ENCODE measurements at regions not wholly inside any gene's neighbourhood (a gene's known extent, or its start where the extent isn't known, plus 50 kb on each side); places are given as distances from the start of the nearest gene placed in this dataset.

- TF ChIP-seq CTCF (IDR thresholded peaks at IDR 0.05) (no peak), POLR2A (IDR thresholded peaks at IDR 0.05) (no peak)
Observed at GRCh38 chr13:106685143-106685542, 117.2 kb upstream of the ARGLU1 start.

Data from thyroid gland (tissue), 4 donors.